IMR-90 (cell line): ENCODE measurements at regions not wholly inside any gene's neighbourhood (a gene's known extent, or its start where the extent isn't known, plus 50 kb on each side); places are given as distances from the start of the nearest gene placed in this dataset.

Experiments used
- ATAC-seq: fragments of 200-7000 bp; cut with Tn5 transposase; 2 replicates; pipeline ENCODE4 v1.9.1; 2020; ENCODE audit warnings: low read depth, mild to moderate bottlenecking, moderate library complexity
- BruUV-seq: library from RNA; stranded (reverse); fragments of 400-500 nt; replicated peaks from 2 replicates; lab custom pipeline; 2021; lab: Mats Ljungman, UMichigan
- CTCF ChIA-PET: fragments of 300-600 bp; formaldehyde crosslinking; extraction: SDS; loops from one replicate; lab custom pipeline; 2021; ENCODE audit warnings: antibody characterized with exemption; lab: Yijun Ruan, JAX
- POLR2A ChIA-PET: fragments of 300-600 bp; sonication (Branson Sonifier 250); formaldehyde crosslinking; loops from one replicate; lab custom pipeline; 2022; ENCODE audit warnings: antibody characterized with exemption; ENCODE audit not compliant: unreplicated experiment; lab: Charles Lee
- DNase-seq: peaks from one replicate; pipeline ENCODE4 v3.0.0; 2013
- H2AFZ ChIP-seq: replicated peaks from 2 replicates; pipeline ENCODE3; 2013; ENCODE audit warnings: low read length, mild to moderate bottlenecking; ENCODE audit not compliant: poor library complexity
- H2AK5ac ChIP-seq: 2 replicates; pipeline ENCODE4 v1.6.1; 2013; ENCODE audit warnings: low read depth, low read length, inconsistent platforms
- H2AK9ac ChIP-seq: replicated peaks from 2 replicates; pipeline ENCODE3; 2013; ENCODE audit warnings: mild to moderate bottlenecking, low read depth, low read length, moderate library complexity; ENCODE audit not compliant: poor library complexity
- H2BK120ac ChIP-seq: 2 replicates; pipeline ENCODE4 v1.6.1; 2013; ENCODE audit warnings: low read depth, low read length, inconsistent platforms
- H2BK15ac ChIP-seq: 3 replicates; pipeline ENCODE4 v1.6.1; 2013; ENCODE audit warnings: low read depth, low read length, inconsistent platforms
- H2BK20ac ChIP-seq: 2 replicates; pipeline ENCODE4 v1.6.1; 2013; ENCODE audit warnings: low read depth, mild to moderate bottlenecking, inconsistent platforms, low read length, moderate library complexity
- H2BK5ac ChIP-seq: 2 replicates; pipeline ENCODE4 v1.6.1; 2013; ENCODE audit warnings: mild to moderate bottlenecking, low read depth, low read length, inconsistent platforms; ENCODE audit not compliant: poor library complexity, severe bottlenecking
- H3K14ac ChIP-seq: replicated peaks from 2 replicates; pipeline ENCODE4 v1.6.1; 2013; ENCODE audit warnings: low read depth, low read length, inconsistent platforms
- H3K18ac ChIP-seq: 2 replicates; pipeline ENCODE4 v1.6.1; 2013; ENCODE audit warnings: low read depth, low read length, control low read depth
- H3K23ac ChIP-seq: 2 replicates; pipeline ENCODE4 v1.6.1; 2013; ENCODE audit warnings: low read depth, low read length, inconsistent platforms
- H3K27ac ChIP-seq: 2 replicates; pipeline ENCODE4 v1.5.1; 2013; ENCODE audit warnings: mild to moderate bottlenecking, control low read depth, low read length; ENCODE audit not compliant: insufficient read depth
- H3K27me3 ChIP-seq: 2 replicates; pipeline ENCODE4 v1.6.1; 2013; ENCODE audit warnings: low read length; ENCODE audit not compliant: control insufficient read depth, insufficient read depth
- H3K36me3 ChIP-seq: 2 replicates; pipeline ENCODE4 v1.6.1; 2013; ENCODE audit warnings: low read length, mixed read lengths; ENCODE audit not compliant: control insufficient read depth, insufficient read depth
- H3K4ac ChIP-seq: 2 replicates; pipeline ENCODE4 v1.6.1; 2013; ENCODE audit warnings: low read depth, low read length, inconsistent platforms
- H3K4me1 ChIP-seq: 2 replicates; pipeline ENCODE4 v1.6.1; 2013; ENCODE audit warnings: low read length, mixed read lengths; ENCODE audit not compliant: control insufficient read depth, insufficient read depth
- H3K4me2 ChIP-seq: 2 replicates; pipeline ENCODE4 v1.6.1; 2013; ENCODE audit warnings: low read depth, mild to moderate bottlenecking, control low read depth, low read length, moderate library complexity
- H3K4me3 ChIP-seq: 2 replicates; pipeline ENCODE4 v1.5.1; 2013; ENCODE audit warnings: low read depth, mild to moderate bottlenecking, control low read depth, low read length, moderate library complexity; ENCODE audit not compliant: insufficient read depth
- H3K56ac ChIP-seq: 2 replicates; pipeline ENCODE4 v1.6.1; 2013; ENCODE audit warnings: low read length, inconsistent platforms; ENCODE audit not compliant: insufficient read depth; ENCODE audit errors: extremely low read depth
- H3K79me1 ChIP-seq, 2 experiments: 2 replicates each; pipeline ENCODE4 v1.6.1; 2013; ENCODE audit warnings: low read length in 2 of 2, inconsistent platforms in 1 of 2, low read depth in 1 of 2
- H3K9ac ChIP-seq: 2 replicates; pipeline ENCODE4 v1.6.1; 2013; ENCODE audit warnings: low read depth, low read length, control low read depth
- H3K9me1 ChIP-seq: 2 replicates; pipeline ENCODE4 v1.6.1; 2013; ENCODE audit warnings: low read length, inconsistent platforms; ENCODE audit not compliant: insufficient read depth
- H3K9me3 ChIP-seq: 2 replicates; pipeline ENCODE4 v1.6.1; 2013; ENCODE audit warnings: low read length; ENCODE audit not compliant: control insufficient read depth, insufficient read depth
- H4K20me1 ChIP-seq: 2 replicates; pipeline ENCODE4 v1.6.1; 2013; ENCODE audit warnings: low read length, inconsistent platforms; ENCODE audit not compliant: insufficient read depth
- H4K5ac ChIP-seq: 2 replicates; pipeline ENCODE4 v1.6.1; 2013; ENCODE audit warnings: mild to moderate bottlenecking, low read depth, low read length, control low read depth
- H4K8ac ChIP-seq, 2 experiments: 2 replicates each; pipeline ENCODE4 v1.6.1; 2013; ENCODE audit warnings: low read depth in 2 of 2, low read length in 2 of 2, control low read depth in 1 of 2, inconsistent platforms in 1 of 2
- H4K91ac ChIP-seq: 2 replicates; pipeline ENCODE4 v1.6.1; 2013; ENCODE audit warnings: low read depth, low read length, inconsistent platforms; ENCODE audit not compliant: insufficient read depth
- BHLHE40 ChIP-seq: fragments of 150-350 bp; IDR thresholded peaks from 2 replicates; pipeline ENCODE4 v1.6.1; 2016; ENCODE audit warnings: mild to moderate bottlenecking, low read depth, low read length
- MAZ ChIP-seq: IDR thresholded peaks from 2 replicates; pipeline ENCODE4 v1.6.1; 2012; ENCODE audit warnings: low read depth, mild to moderate bottlenecking, low read length, improper control_type of control experiment, moderate library complexity, borderline replicate concordance
- RFX5 ChIP-seq: IDR thresholded peaks from 2 replicates; pipeline ENCODE4 v1.8.0; 2012; ENCODE audit warnings: low read depth, mild to moderate bottlenecking, low read length, moderate library complexity
- SMC3 ChIP-seq: fragments of 150-350 bp; IDR thresholded peaks from 2 replicates; pipeline ENCODE4 v1.6.1; 2016; ENCODE audit warnings: low read depth, mild to moderate bottlenecking, antibody characterized with exemption, low read length, moderate library complexity
- WGBS, 2 experiments: methylation state at CpG; one replicate each; pipeline versions ENCODE4 v1.1.5 to v1.1.7; 2013; ENCODE audit warnings: missing lambda C conversion rate in 2 of 2; ENCODE audit not compliant: insufficient read length in 1 of 2; ENCODE audit errors: extremely low coverage in 2 of 2; 5-methylcytosine and 5-hydroxymethylcytosine counted together
- dilution Hi-C: fragments of 300-500 bp; cut with HindIII; formaldehyde crosslinking; loops from one replicate; pipeline ENCODE4 v1.14.3; 2018; ENCODE audit warnings: low sequenced_read_pairs; ENCODE audit not compliant: unreplicated experiment
- in situ Hi-C: fragments of 300-500 bp; cut with MboI; formaldehyde crosslinking; loops from 3 replicates; pipeline ENCODE4 v1.14.3; 2019; ENCODE audit warnings: low sequenced_read_pairs, inconsistent platforms, mixed read lengths
- intact Hi-C: fragments of 100-400 bp; cut with micrococcal nuclease; formaldehyde crosslinking; loops from 2 replicates; pipeline ENCODE4 v1.10.0; 2022
- TF ChIP-seq, protein P1 (sequence below): conservative IDR thresholded peaks from 2 replicates; pipeline ENCODE4 v1.5.1; 2012; ENCODE audit warnings: mild to moderate bottlenecking, low read depth, low read length, improper control_type of control experiment

DNA sequence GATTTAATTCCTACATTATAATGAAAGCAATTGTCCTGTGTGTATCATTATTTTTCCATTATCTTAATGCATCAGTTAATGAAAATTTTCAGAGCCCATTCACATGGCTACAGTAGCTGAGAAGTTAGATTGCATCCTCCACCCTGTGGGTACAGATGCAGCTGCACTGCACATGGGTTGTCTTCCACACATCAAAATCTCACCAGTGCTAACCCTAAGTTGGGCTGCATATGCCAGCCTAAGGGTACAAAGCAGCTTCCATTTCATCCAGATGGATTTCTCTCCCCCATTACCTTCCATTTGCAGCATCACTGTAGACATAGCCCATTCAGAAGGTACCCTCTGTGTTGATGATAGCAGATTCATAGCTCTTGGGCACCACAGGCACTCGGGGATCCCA, 74.7 kb upstream of the WDR11 start:
- Histone ChIP-seq H2BK15ac (no peak overlapping the region), H3K9me3 (peaks cover 7% of the 10 kb centered on the region), H4K5ac (no peak overlapping the region), H4K91ac (no peak overlapping the region), H2AK5ac (no peak overlapping the region), H4K8ac (no peak overlapping the region), H3K56ac (no peak overlapping the region), H2AFZ (no peak overlapping the region), H3K18ac (no peak overlapping the region), H4K20me1 (no peaks in the 10 kb centered on the region), H3K4me2 (no peak overlapping the region), H3K14ac (no peak overlapping the region), H2BK20ac (no peak overlapping the region), H2BK5ac (no peak overlapping the region), H3K27ac (no peak overlapping the region), H3K4me1 (no peaks in the 10 kb centered on the region), H3K9ac (no peak overlapping the region), H3K9me1 (no peaks in the 10 kb centered on the region), H3K27me3 (no peaks in the 10 kb centered on the region), H2AK9ac (no peak overlapping the region), H2BK120ac (no peak overlapping the region), H3K79me1 (no peaks in the 10 kb centered on the region), H3K23ac (no peak overlapping the region), H3K4me3 (no peak overlapping the region), H3K36me3 (no peaks in the 10 kb centered on the region), H3K4ac (no peak overlapping the region)
- in situ Hi-C loops (no loop called here), dilution Hi-C loops (no loop called here), intact Hi-C loops (no loop called here)
- no TSS peak for BruUV-seq
- no peak for ATAC-seq
- no CpG with 5 or more reads among the region's 1 CpG for WGBS, 2 experiments
- ChIA-PET POLR2A (no interaction called here), CTCF (no interaction called here)
- DNase-seq: no peak
- TF ChIP-seq RFX5 (no peak), MAZ (no peak), SMC3 (no peak), BHLHE40 (no peak)
- TF ChIP-seq, protein P1, sequence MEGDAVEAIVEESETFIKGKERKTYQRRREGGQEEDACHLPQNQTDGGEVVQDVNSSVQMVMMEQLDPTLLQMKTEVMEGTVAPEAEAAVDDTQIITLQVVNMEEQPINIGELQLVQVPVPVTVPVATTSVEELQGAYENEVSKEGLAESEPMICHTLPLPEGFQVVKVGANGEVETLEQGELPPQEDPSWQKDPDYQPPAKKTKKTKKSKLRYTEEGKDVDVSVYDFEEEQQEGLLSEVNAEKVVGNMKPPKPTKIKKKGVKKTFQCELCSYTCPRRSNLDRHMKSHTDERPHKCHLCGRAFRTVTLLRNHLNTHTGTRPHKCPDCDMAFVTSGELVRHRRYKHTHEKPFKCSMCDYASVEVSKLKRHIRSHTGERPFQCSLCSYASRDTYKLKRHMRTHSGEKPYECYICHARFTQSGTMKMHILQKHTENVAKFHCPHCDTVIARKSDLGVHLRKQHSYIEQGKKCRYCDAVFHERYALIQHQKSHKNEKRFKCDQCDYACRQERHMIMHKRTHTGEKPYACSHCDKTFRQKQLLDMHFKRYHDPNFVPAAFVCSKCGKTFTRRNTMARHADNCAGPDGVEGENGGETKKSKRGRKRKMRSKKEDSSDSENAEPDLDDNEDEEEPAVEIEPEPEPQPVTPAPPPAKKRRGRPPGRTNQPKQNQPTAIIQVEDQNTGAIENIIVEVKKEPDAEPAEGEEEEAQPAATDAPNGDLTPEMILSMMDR: no peak
